Astrocyte of the cerebellum (primary cell): ENCODE measurements at regions not wholly inside any gene's neighbourhood (a gene's known extent, or its start where the extent isn't known, plus 50 kb on each side); places are given as distances from the start of the nearest gene placed in this dataset.

Experiments
- DNase-seq: peaks from one replicate; pipeline ENCODE4 v3.0.0-alpha.2; 2011; ENCODE audit warnings: low read depth
- H3K4me3 ChIP-seq: 2 replicates; pipeline ENCODE4 v1.5.1; 2011; ENCODE audit warnings: mild to moderate bottlenecking, low read depth, low read length, moderate library complexity
- CTCF ChIP-seq: IDR thresholded peaks from 2 replicates; pipeline ENCODE4 v1.5.1; 2012; ENCODE audit warnings: low read length, low read depth, moderate library complexity, mild to moderate bottlenecking; ENCODE audit errors: missing control alignments
- in situ Hi-C: cut with HindIII; loops from 2 replicates; pipeline ENCODE4 v1.10.0; 2017; ENCODE audit warnings: low sequenced_read_pairs

DNA sequence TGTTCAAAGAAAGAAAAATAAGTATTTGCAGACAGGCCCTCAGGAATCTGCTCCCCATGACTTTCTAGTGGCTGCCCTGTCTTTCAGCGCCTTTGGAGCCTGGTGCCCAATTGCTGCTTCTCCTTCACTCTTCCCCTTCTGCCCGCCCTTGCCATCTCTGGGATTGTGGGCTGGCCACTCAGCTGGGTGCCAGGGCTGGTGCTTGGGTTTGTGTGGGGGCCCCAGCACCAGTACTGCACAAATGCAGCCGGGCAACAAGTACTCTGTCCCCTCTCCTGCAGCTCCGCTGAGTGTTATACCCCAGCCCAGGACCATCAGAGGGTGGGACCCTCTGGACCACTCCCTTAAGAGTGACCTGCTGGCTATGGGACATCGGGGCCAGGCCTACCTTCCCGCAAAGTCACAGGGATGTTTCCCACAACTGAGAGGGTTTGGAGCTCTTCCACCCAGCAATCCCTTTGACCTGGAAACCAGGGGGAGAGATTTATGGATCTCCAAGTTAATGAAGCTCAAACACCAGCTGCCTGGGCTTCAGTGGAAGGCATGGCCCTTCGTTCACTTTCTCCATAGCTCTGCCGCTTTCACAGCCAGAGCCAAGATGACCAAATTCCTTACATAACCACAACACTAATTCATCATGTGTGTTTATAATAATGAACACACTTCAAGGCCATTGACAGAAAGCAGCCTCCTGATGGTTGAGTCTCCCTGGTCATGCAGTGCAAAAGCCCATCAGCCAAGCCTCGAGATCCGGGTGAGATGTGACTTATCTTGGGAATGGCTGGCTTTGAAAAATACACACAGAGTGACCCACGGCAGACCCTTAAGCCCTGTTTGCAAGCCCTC, 313.9 kb upstream of the ZNF32 start:
- no peak overlapping the region for H3K4me3 ChIP-seq
- peak; percentile 63 for DNase-seq
- in situ Hi-C loops, result no loop called here
- TF ChIP-seq CTCF, result no peak

DNA sequence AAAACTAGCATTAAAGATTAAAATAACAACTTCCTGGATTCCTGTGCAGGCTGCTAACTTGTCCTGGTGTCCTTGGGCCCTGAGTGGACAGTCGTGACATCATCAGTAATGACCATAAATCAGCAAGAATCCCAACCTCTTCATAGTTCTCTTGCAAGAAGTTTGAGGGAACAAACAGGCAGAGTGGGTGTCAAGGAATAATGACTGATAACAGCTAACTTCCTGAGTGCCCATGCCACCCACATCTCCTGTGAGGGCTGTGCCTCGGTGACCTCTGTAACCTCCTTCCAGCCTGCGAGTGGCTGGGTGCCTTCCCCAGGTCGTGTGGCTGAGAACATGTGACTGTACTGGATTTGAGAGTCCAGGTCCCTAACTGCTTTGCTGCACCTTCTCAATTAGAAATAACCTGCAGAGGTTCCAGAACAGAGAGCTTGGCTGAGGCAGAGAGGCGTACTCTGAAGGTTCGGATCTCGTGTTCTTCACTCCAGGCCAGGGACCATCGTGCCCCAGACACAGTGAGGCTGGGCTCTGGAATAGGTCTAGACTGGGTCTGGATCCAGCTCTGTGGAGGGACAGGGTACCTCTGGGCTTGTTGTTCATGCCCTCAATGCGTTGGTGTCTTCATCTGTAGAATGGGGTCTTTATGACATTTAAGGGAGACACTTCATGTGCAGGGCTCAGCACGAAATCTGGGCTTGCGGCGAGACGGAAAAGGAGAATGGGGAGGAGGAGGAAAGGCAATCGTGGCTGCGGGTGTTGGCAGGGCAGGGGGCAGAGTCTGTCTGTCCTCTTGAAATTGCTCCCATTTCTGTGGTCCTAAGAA, 313.1 kb upstream of the ZNF32 start:
- no peak overlapping the region for H3K4me3 ChIP-seq
- DNase-seq, result no peak
- in situ Hi-C loops, result no loop called here

GRCh38 chr10:43960981-43961380, 312.3 kb upstream of the ZNF32 start:
- no peak overlapping the region for H3K4me3 ChIP-seq
- TF ChIP-seq CTCF, result no peak
- no peak for DNase-seq
- in situ Hi-C loops, result no loop called here

More for the DNA sequence above, 313.1 kb upstream of the ZNF32 start:
- TF ChIP-seq CTCF, result no peak

DNA sequence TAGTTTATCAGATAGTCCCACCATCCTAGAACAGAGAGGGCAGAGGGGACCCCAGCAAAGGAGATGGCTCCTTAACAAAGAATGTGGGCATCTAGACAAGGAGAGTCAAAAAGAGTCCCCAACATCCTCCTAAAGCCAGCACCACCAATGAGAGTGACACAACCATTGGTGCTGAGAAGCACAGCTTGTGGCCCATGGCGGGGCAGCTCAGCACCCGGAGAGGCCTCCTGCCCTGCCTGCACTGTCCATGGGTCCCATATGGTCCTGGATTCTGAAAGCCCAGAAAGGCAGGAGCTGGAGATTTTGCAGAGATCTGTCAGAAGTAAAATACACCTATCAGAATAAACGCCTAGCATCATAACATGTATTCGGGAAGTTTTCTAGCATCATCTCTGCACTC, 311.8 kb upstream of the ZNF32 start:
- in situ Hi-C loops, result no loop called here
- no peak for DNase-seq
- no peak for TF ChIP-seq CTCF
- H3K4me3 ChIP-seq, result no peak overlapping the region

DNA sequence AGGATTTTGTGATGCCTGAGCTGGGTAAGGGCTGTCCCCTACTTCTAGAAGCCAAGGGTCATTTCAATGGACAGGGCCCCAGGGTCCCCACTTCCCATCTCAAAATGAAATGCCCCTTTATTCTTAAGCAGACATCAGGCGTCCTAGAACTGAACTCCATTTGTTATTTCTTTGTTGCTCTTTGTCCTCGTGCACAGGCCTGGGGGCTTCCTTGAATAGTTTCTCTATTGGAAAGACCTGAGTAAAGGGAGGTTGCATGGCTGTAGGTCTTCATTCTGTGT, 311.4 kb upstream of the ZNF32 start:
- H3K4me3 ChIP-seq, result no peak overlapping the region
- TF ChIP-seq CTCF, result no peak
- no peak for DNase-seq
- in situ Hi-C loops, result no loop called here

GRCh38 chr10:43959364-43960134, 310.9 kb upstream of the ZNF32 start:
- DNase-seq, result no peak
- no peak overlapping the region for H3K4me3 ChIP-seq
- TF ChIP-seq CTCF, result no peak
- in situ Hi-C loops, result no loop called here
